ENCODE measurements at regions not wholly inside any gene's neighbourhood (a gene's known extent, or its start where the extent isn't known, plus 50 kb on each side); places are given as distances from the start of the nearest gene placed in this dataset.
A peak's percentile ranks its signal among the peaks of the same experiment; 100 is the strongest.

DNA sequence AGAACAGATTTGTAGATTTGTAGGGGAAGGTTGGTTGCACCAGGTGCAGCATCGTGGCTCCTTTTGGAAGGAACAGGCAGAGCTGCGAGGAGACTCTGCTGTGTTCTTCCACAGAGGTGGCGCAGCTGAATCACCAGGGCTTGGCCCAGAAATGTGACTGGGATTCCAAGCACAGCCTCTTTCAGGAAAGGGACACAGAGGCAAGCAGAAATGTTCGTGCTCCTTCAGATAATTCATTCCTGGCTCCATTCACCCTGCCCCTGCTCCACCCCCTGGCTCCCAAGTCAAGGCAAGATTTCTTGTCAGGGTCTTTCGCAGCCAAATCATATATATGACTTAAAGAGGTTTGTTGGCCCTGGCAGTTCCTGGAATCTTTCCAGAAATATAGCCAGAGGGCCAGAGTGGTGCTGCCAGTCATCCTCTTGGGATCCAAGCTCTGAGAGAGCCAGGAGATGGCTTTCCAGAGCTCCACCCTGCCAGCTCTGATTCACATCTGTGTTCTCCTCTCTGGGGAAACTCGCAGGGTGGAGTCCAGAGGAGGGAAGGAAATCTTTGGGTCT lies 203.9 kb upstream of the TANK start:
- Mint-ChIP-seq H3K27me3 (peaks cover 15 to 21% of the 10 kb centered on the region in 2 donors), H3K4me1 (ENCODE audit: low read depth in 2 of 2) (no peaks in the 10 kb centered on the region), H3K27ac (no peak overlapping the region), H3K9me3 (no peaks in the 10 kb centered on the region), H3K4me3 (no peak overlapping the region), H3K36me3 (ENCODE audit: insufficient read depth) (no peaks in the 10 kb centered on the region)
- ATAC-seq (replicated peaks) (no peak), DNase-seq (no peak)

DNA sequence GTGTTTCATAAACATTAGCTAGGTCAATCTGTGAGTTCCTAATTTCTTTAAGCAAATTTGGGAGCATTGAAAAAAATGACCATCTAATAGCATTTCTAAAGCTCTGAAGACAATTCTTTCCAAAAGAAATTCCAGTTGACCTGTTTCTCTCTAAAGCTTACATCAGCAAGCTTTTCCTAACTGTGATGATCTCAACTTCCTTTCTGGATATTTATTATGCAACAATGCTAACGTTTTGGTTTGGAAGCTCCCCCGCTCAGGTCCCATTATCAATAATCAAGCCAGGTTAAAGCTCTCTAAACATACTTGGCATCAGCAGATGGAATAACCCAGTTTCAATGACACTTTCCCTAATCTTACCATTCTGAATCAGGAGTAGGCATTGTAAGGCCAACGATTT lies 196.3 kb upstream of the TANK start:
- ATAC-seq (replicated peaks) (no peak), DNase-seq (no peak)
- H3K36me3 Mint-ChIP-seq (ENCODE audit: insufficient read depth): no peaks in the 10 kb centered on the region
- H3K4me1 Mint-ChIP-seq (ENCODE audit: low read depth in 2 of 2): no peaks in the 10 kb centered on the region
- no peaks in the 10 kb centered on the region for H3K9me3 Mint-ChIP-seq
- H3K4me3 Mint-ChIP-seq: no peak overlapping the region
- H3K27me3 Mint-ChIP-seq: peaks cover 6 to 15% of the 10 kb centered on the region in 2 donors
- H3K27ac Mint-ChIP-seq: no peak overlapping the region

DNA sequence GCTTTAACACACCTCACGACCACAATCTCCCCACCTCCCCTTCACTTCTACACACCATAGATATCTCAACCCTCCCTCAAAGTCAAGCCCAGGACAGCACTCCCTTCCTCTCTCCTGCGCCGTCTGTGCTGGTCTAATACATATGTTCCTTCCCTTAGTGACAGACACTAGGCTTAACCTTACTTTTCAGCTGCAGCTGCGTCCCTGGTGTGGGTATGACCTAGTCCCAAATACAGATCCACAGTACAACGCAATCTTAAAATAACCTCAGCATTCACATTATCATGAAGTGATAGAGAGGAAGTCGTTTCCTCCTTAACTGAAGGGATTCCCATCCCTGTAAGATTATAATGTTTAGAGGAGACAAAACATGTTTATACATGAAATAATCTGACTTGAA lies 192.7 kb upstream of the TANK start:
- DNase-seq (no peak), ATAC-seq (replicated peaks) (no peak)
- H3K4me1 Mint-ChIP-seq (ENCODE audit: low read depth in 2 of 2): no peaks in the 10 kb centered on the region
- peaks cover 6 to 15% of the 10 kb centered on the region in 2 donors for H3K27me3 Mint-ChIP-seq
- H3K4me3 Mint-ChIP-seq: no peak overlapping the region
- H3K27ac Mint-ChIP-seq: no peak overlapping the region
- H3K9me3 Mint-ChIP-seq: no peaks in the 10 kb centered on the region
- H3K36me3 Mint-ChIP-seq (ENCODE audit: insufficient read depth): no peaks in the 10 kb centered on the region

DNA sequence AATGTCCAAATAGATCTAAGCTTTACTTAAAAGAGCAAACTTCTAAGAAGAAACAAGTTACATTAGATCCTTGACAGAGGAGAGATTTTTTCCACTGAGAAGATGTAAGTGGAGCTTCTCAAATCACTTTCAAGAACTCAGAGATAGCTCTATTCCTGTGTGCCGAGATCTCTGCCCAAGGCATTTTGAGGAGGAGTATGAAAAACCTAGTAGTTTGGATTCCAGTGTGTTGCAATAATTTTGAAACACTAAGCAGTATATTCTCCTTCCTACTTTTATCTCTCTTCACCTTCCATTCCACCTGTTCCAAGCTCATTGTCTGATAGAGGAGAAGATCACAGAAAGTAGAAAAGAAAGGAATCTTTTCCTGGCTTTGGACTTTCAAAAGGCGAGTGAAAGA lies 192.0 kb upstream of the TANK start:
- H3K4me3 Mint-ChIP-seq: no peak overlapping the region
- H3K9me3 Mint-ChIP-seq: no peaks in the 10 kb centered on the region
- no peak for DNase-seq
- peaks cover 6 to 15% of the 10 kb centered on the region in 2 donors for H3K27me3 Mint-ChIP-seq
- no peaks in the 10 kb centered on the region for H3K36me3 Mint-ChIP-seq (ENCODE audit: insufficient read depth)
- ATAC-seq (replicated peaks): no peak
- no peak overlapping the region for H3K27ac Mint-ChIP-seq
- H3K4me1 Mint-ChIP-seq (ENCODE audit: low read depth in 2 of 2): no peaks in the 10 kb centered on the region

DNA sequence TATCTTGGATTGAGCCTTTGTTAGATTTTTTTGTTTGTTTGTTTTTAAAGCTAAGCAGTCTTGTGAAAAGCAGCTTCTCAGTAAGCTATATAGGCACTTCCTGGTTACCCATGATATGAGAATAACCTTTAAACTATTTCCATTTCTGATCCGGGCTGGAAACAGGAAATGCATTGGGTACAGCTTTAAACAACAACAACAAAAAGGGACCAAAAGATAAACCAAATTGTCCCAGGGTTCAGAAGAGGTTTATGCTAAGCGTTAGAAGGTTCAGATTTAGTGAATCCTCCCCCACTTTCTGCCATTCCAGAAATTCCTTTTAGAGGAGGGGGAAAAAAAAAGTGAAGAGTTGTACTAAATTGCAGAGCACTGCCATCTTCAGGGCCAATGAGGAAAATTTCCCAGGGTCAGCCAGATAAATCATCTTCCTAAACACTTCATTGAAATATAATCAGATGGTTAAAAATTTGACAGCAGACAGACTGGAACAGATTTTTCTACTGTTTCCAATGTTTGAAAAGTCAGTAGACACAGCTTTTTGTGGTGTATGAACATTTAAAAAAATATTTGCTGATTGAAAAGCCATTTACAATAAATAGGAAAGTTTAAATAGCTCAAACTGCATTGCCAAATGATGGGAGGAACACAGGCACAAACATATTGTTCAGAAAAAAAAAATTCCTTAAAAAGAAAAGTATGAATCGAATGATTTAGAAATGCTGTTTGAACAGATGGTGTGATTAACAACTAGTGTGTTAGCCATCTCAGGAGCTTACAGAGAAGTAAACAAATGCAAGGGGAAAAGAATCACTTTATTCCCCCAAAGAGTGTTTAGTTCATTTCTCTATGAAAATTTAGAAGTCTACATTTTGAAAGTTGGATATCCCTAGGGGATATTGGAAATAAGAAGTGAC lies 189.9 kb upstream of the TANK start:
- no peaks in the 10 kb centered on the region for H3K9me3 Mint-ChIP-seq
- no peak for DNase-seq
- ATAC-seq (replicated peaks): no peak
- no peak overlapping the region for H3K27ac Mint-ChIP-seq
- H3K27me3 Mint-ChIP-seq: peaks cover 6 to 12% of the 10 kb centered on the region in 2 donors
- H3K36me3 Mint-ChIP-seq (ENCODE audit: insufficient read depth): no peaks in the 10 kb centered on the region
- H3K4me1 Mint-ChIP-seq (ENCODE audit: low read depth in 2 of 2): no peaks in the 10 kb centered on the region
- no peak overlapping the region for H3K4me3 Mint-ChIP-seq

DNA sequence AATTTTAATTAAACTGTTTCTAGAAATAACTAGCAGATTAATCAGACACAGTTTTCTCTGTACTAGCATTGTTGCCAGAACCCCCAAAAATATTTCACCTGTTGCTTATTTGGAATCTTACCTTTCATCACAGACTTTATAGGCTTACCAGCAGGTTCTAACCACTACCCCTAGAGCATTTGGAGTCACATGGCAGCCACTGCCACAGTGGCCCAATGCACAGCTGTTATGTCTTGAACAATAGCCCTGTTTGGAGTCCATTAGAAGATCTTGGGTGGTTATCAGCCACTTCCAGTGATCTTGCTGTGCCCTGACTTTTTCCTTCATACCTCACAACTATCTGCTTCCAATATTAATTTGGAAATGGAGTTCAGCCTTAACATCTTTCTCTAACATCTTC lies 186.2 kb upstream of the TANK start:
- H3K27ac Mint-ChIP-seq: no peak overlapping the region
- H3K27me3 Mint-ChIP-seq: peaks cover 0 to 5% of the 10 kb centered on the region in 2 donors
- H3K4me1 Mint-ChIP-seq (ENCODE audit: low read depth in 2 of 2): no peaks in the 10 kb centered on the region
- no peaks in the 10 kb centered on the region for H3K9me3 Mint-ChIP-seq
- H3K4me3 Mint-ChIP-seq: no peak overlapping the region
- ATAC-seq (replicated peaks): no peak
- H3K36me3 Mint-ChIP-seq (ENCODE audit: insufficient read depth): no peaks in the 10 kb centered on the region
- DNase-seq: no peak

DNA sequence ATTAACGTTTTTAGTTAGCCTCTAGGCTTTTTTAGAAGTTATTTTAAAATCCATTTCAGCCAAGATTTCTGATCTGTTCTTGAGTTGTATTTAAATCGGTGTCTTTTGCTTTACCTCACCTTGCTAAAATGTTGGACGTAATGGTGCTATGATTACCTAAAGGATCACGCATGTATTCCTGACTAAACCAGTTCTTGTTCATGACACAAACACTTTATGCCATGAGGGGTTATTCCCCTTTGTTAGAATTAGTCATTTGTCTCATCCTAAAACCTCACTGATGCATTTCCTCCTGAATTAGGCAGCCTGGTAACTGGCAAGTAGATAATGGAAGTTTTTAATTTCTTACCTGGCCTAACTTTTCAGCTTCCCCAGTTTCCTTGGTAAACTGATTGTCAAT lies 185.4 kb upstream of the TANK start:
- Mint-ChIP-seq H3K36me3 (ENCODE audit: insufficient read depth) (no peaks in the 10 kb centered on the region), H3K4me3 (no peak overlapping the region), H3K9me3 (no peaks in the 10 kb centered on the region), H3K4me1 (ENCODE audit: low read depth in 2 of 2) (no peaks in the 10 kb centered on the region), H3K27ac (no peak overlapping the region), H3K27me3 (peaks cover 0 to 10% of the 10 kb centered on the region in 2 donors)
- DNase-seq (no peak), ATAC-seq (replicated peaks) (no peak)

DNA sequence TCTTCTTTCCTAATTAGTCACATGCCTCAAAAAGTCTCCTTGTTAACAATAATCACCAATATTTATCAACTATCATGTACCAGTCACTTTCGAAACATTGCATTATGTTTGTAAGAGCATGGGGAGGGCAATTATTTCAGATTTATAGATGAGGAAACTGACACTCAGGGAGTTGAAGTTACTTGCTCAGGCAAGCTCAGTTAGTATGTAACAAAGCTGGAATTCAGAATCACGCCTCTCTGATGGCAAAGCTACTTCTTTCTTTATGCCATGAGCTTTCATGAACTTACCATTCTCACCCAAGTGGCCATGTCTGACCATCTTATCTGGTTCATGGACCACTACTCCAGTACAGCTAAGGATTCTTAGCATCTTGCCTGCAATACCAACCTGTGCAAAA lies 183.4 kb upstream of the TANK start:
- Mint-ChIP-seq H3K27me3 (peaks cover 9 to 15% of the 10 kb centered on the region in 2 donors), H3K9me3 (no peaks in the 10 kb centered on the region), H3K27ac (no peak overlapping the region), H3K4me1 (ENCODE audit: low read depth in 2 of 2) (no peaks in the 10 kb centered on the region), H3K36me3 (ENCODE audit: insufficient read depth) (no peaks in the 10 kb centered on the region), H3K4me3 (no peak overlapping the region)
- no peak for DNase-seq
- ATAC-seq (replicated peaks): no peak

DNA sequence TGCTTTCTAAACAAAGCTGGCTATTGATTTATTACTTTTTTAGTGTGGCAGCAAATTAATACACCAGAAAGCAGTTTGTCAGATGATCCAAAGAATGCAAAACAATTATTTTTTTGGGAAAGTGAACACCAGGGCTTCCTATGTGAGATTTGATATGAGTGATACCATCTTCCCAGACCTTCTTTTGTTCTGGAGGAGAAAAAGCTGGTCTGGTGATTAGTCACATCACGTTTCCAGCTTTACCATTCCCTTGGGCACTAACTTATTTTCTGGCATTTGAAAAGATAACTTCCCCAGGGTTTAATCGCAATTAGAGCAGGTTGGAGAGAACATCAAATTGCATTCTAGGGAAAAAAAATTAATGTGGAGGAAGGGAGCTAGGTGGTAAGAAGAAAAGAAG lies 182.9 kb upstream of the TANK start:
- Mint-ChIP-seq H3K4me1 (ENCODE audit: low read depth in 2 of 2) (no peaks in the 10 kb centered on the region), H3K9me3 (no peaks in the 10 kb centered on the region), H3K36me3 (ENCODE audit: insufficient read depth) (no peaks in the 10 kb centered on the region), H3K4me3 (no peak overlapping the region), H3K27me3 (peaks cover 9 to 18% of the 10 kb centered on the region in 2 donors), H3K27ac (no peak overlapping the region)
- DNase-seq (no peak), ATAC-seq (replicated peaks) (no peak)

DNA sequence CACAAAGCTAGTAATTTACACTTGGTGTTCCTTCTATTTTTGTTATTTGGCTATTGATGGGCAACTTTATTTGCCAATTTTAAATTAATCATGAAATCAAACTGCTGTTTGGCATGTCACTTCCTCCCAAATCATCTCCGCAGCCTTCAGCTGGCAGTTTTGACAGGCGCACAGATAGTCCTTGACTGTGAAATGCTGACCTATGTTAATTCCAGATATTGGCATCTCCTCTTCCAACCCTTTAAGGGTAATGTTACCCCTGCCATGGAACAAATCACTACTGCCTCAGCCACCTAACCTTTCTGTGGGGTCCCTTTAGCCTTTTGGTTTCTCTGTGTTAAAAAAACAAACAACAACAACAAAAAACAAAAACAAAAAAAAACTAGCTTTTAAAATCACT lies 182.4 kb upstream of the TANK start:
- Mint-ChIP-seq H3K4me3 (no peak overlapping the region), H3K36me3 (ENCODE audit: insufficient read depth) (no peaks in the 10 kb centered on the region), H3K27me3 (peaks cover 9 to 18% of the 10 kb centered on the region in 2 donors), H3K4me1 (ENCODE audit: low read depth in 2 of 2) (no peaks in the 10 kb centered on the region), H3K27ac (no peak overlapping the region), H3K9me3 (no peaks in the 10 kb centered on the region)
- no peak for ATAC-seq (replicated peaks)
- DNase-seq: no peak

DNA sequence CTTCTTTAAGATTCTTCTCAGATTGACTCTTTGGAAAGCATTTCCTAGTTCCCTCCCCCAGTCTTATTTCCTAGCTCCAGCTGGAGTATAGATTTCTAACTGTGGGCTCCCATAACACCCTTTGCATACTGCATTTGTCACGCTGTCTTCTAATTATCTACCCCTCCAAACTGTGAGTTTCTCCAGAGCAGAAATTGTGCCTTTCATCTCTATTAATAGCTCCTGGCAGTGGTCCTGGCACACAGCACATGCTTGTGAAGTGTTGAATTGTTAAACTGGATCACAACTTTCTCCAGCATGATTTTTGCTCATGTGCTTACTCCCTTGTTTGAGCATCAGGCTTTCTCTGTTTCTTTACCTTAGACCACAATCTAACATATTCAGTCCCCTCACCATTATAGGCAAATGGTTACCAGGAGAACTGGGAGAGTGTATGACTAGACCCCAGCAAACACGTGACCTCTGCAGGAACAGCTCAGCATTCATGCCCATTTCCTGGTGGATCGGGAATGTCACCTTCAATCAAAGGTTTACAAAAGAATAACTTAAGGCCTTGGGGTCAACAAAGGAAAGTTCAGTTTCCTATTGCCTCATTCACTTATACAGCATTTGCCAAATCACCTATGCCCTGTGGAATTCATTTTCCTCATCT lies 175.7 kb upstream of the TANK start:
- H3K36me3 Mint-ChIP-seq (ENCODE audit: insufficient read depth): peaks cover 2% of the 10 kb centered on the region
- ATAC-seq (replicated peaks) (no peak), DNase-seq (no peak)
- H3K27ac Mint-ChIP-seq: no peak overlapping the region
- no peaks in the 10 kb centered on the region for H3K9me3 Mint-ChIP-seq
- H3K4me1 Mint-ChIP-seq (ENCODE audit: low read depth in 2 of 2): no peaks in the 10 kb centered on the region
- no peak overlapping the region for H3K4me3 Mint-ChIP-seq
- H3K27me3 Mint-ChIP-seq: peaks cover 21 to 37% of the 10 kb centered on the region in 2 donors

DNA sequence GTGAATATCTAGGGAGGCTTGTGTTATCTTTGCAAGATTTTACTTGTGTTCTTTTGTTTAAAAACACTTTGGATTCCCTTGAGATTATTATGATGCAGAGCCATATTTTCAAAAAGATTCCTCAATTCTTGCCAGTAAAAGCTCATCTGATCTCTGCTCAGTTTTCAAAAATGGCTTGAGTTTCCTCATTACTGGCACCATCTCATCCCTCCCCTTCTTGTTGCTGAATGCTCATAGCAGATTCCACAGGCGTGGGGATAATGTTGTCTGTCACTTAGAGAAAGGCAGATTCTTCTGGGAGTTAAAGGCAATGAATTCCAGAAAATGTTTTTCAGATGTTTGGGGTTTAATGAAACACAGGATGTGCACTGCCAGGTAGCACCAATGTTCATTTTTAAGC lies 170.4 kb upstream of the TANK start:
- DNase-seq: no peak
- no peak overlapping the region for H3K27ac Mint-ChIP-seq
- ATAC-seq (replicated peaks): no peak
- H3K4me1 Mint-ChIP-seq (ENCODE audit: low read depth in 2 of 2): peaks cover 0 to 14% of the 10 kb centered on the region in 2 donors
- H3K36me3 Mint-ChIP-seq (ENCODE audit: insufficient read depth): no peaks in the 10 kb centered on the region
- H3K9me3 Mint-ChIP-seq: no peaks in the 10 kb centered on the region
- peaks cover 6 to 17% of the 10 kb centered on the region in 2 donors for H3K27me3 Mint-ChIP-seq
- H3K4me3 Mint-ChIP-seq: no peak overlapping the region

DNA sequence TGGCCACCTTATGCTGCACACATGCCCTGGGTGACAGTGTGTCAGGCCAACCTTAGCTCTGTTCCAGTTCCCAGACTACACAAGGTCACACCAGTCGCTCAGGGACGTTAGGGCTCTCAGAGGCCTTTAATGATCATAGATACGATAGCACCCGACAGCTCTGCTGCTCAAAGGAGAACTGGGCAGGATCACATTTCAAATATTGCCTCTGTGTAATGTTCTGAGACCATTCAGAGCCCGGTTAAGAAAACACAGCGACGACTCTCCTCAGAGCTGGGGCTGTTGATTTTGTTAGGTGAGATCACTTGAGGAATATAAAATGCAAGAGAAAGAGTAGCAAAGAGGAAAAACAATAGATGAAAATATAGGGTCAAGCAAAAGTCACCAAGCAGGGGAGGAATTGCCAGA lies 166.6 kb upstream of the TANK start:
- DNase-seq (no peak), ATAC-seq (replicated peaks) (no peak)
- H3K36me3 Mint-ChIP-seq (ENCODE audit: insufficient read depth): no peaks in the 10 kb centered on the region
- H3K27ac Mint-ChIP-seq: no peak overlapping the region
- H3K9me3 Mint-ChIP-seq: no peaks in the 10 kb centered on the region
- H3K4me1 Mint-ChIP-seq (ENCODE audit: low read depth in 2 of 2): peaks cover 0 to 14% of the 10 kb centered on the region in 2 donors
- peak overlapping the region in 1 of 2 donors; percentile 5 for H3K4me3 Mint-ChIP-seq
- no peaks in the 10 kb centered on the region for H3K27me3 Mint-ChIP-seq

Data from effector memory CD8-positive, alpha-beta T cell (primary cell).